ENCODE measurements at regions not wholly inside any gene's neighbourhood (a gene's known extent, or its start where the extent isn't known, plus 50 kb on each side); places are given as distances from the start of the nearest gene placed in this dataset.
A peak's percentile ranks its signal among the peaks of the same experiment; 100 is the strongest.

GRCh38 chr4:38442073-38442788 lies 221.8 kb upstream of the KLF3 start:
- no peak for TF ChIP-seq CTCF (conservative IDR thresholded peaks at IDR 0.05; ENCODE audit: low read depth, low read length)
- H3K4me3 ChIP-seq (ENCODE audit: low read depth, low read length): no peak overlapping the region
- DNase-seq (ENCODE audit: low read depth): no peak

GRCh38 chr4:38449506-38450174 lies 214.4 kb upstream of the KLF3 start:
- peak; percentile 7 for DNase-seq (ENCODE audit: low read depth)
- no peak for TF ChIP-seq CTCF (conservative IDR thresholded peaks at IDR 0.05; ENCODE audit: low read depth, low read length)
- H3K4me3 ChIP-seq (ENCODE audit: low read depth, low read length): no peak overlapping the region

GRCh38 chr4:38452009-38452408 lies 212.0 kb upstream of the KLF3 start:
- no peak for TF ChIP-seq CTCF (conservative IDR thresholded peaks at IDR 0.05; ENCODE audit: low read depth, low read length)
- no peak for DNase-seq (ENCODE audit: low read depth)
- H3K4me3 ChIP-seq (ENCODE audit: low read depth, low read length): no peak overlapping the region

- no peak overlapping the region for H3K4me3 ChIP-seq (ENCODE audit: low read depth, low read length)
Observed at GRCh38 chr4:38452542-38452941, 211.5 kb upstream of the KLF3 start.

GRCh38 chr4:38453253-38453881 lies 210.6 kb upstream of the KLF3 start:
- H3K4me3 ChIP-seq (ENCODE audit: low read depth, low read length): no peak overlapping the region
- no peak for TF ChIP-seq CTCF (conservative IDR thresholded peaks at IDR 0.05; ENCODE audit: low read depth, low read length)
- DNase-seq (ENCODE audit: low read depth): no peak

More at GRCh38 chr4:38452542-38452941, 211.5 kb upstream of the KLF3 start:
- no peak for TF ChIP-seq CTCF (conservative IDR thresholded peaks at IDR 0.05; ENCODE audit: low read depth, low read length)
- DNase-seq (ENCODE audit: low read depth): no peak

- TF ChIP-seq CTCF (conservative IDR thresholded peaks at IDR 0.05; ENCODE audit: low read depth, low read length): no peak
- no peak for DNase-seq (ENCODE audit: low read depth)
- no peak overlapping the region for H3K4me3 ChIP-seq (ENCODE audit: low read depth, low read length)
Observed at GRCh38 chr4:38454284-38454683, 209.7 kb upstream of the KLF3 start.
